ENCODE measurements at regions not wholly inside any gene's neighbourhood (a gene's known extent, or its start where the extent isn't known, plus 50 kb on each side); places are given as distances from the start of the nearest gene placed in this dataset.

DNA sequence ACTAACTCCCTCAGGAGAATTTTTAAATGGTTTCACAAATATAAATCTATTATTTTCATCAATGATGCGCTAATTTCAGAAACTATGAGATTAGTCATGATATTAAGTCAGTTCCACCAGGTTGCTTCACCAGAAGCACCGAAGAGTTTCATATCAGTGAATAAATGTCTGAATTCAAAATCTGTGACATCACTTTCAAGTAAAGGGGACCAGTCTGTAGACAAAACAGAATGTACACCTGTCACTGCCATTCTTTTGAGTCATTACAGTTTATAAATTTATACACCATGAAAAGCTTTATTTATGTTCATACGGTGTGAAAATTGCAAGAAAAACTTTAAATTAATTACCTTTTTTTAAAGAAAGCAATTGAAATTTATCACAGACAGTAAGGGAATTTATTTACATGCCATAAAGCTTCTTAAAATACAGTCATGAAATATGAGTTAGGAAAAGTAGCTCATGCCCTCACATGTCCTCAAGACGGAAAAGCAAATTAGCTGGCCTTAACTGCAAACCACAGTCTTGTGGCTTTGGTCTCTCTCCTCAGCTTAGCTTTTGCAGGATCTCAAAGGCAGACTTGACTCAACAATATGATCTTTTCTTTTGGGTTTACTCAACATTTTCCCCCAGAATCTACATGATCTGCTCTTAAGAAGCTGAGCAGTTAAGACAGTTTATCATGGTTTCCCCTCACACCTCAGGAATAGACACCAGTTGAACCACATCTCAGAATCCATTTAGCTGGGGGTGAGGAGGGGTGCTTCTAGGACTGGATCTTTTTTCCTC, 177.7 kb upstream of the MCHR2 start:
- TF ChIP-seq EP300 (IDR thresholded peaks at IDR 0.05) (no peak), POLR2AphosphoS5 (IDR thresholded peaks at IDR 0.05) (no peak), POLR2A (IDR thresholded peaks at IDR 0.05; ENCODE audit: low read depth) (no peak)
- no peaks in the 10 kb centered on the region for H3K9me3 ChIP-seq
- H3K4me1 ChIP-seq = peaks cover 6 to 16% (median 13%) of the 10 kb centered on the region in 4 donors
- H3K27ac ChIP-seq (replicated peaks in 1 of 4) = no peak overlapping the region
- no peaks in the 10 kb centered on the region for H3K36me3 ChIP-seq
- 70% methylated on average over 4 of the region's 4 CpGs for WGBS
- no peak overlapping the region for H3K4me3 ChIP-seq
- peaks cover 0 to 7% (median 0%) of the 10 kb centered on the region in 4 donors for H3K27me3 ChIP-seq
- DNase-seq (ENCODE audit: extremely low spot score) = no peak
- intact Hi-C loops (cut with DNase I) = no loop called here

GRCh38 chr6:100168148-100168547, 174.1 kb upstream of the MCHR2 start:
- Histone ChIP-seq H3K4me3 (no peak overlapping the region), H3K36me3 (no peaks in the 10 kb centered on the region), H3K27ac (replicated peaks in 1 of 4) (no peak overlapping the region), H3K4me1 (no peaks in the 10 kb centered on the region), H3K27me3 (peaks cover 0 to 15% (median 0%) of the 10 kb centered on the region in 4 donors), H3K9me3 (no peaks in the 10 kb centered on the region)
- no peak for TF ChIP-seq POLR2AphosphoS5 (IDR thresholded peaks at IDR 0.05)
- TF ChIP-seq POLR2A (IDR thresholded peaks at IDR 0.05; ENCODE audit: low read depth) = no peak
- TF ChIP-seq CTCF (IDR thresholded peaks at IDR 0.05) = no peak
- no peak for TF ChIP-seq EP300 (IDR thresholded peaks at IDR 0.05)
- intact Hi-C loops (cut with DNase I) = no loop called here
- DNase-seq (ENCODE audit: extremely low spot score) = no peak
- WGBS = 31% methylated on average over 3 of the region's 3 CpGs

DNA sequence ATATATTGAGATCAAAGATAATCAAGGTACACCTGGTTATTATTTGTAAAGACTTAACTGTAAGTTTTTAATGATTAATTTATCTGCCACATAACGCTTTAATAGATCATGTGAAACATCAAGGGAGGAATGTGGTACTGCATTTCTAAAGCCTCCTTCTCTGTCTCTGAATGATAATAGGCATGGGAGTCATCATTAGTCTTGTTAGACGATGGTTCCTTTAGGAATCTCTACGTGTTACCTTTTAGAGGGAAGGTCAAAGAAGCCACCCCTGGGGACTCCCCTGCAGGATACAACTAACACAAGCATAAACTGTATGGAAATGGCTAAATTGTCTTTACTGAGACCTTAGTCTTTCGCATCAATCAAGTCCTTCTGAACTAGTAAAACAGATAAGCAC, 173.6 kb upstream of the MCHR2 start:
- no peak for DNase-seq (ENCODE audit: extremely low spot score)
- TF ChIP-seq CTCF (IDR thresholded peaks at IDR 0.05) (no peak), POLR2AphosphoS5 (IDR thresholded peaks at IDR 0.05) (no peak), EP300 (IDR thresholded peaks at IDR 0.05) (no peak), POLR2A (IDR thresholded peaks at IDR 0.05; ENCODE audit: low read depth) (no peak)
- peaks cover 0 to 15% (median 0%) of the 10 kb centered on the region in 4 donors for H3K27me3 ChIP-seq
- H3K27ac ChIP-seq (replicated peaks in 1 of 4) = no peak overlapping the region
- no peak overlapping the region for H3K4me3 ChIP-seq
- no peaks in the 10 kb centered on the region for H3K36me3 ChIP-seq
- H3K4me1 ChIP-seq = no peaks in the 10 kb centered on the region
- intact Hi-C loops (cut with DNase I) = no loop called here
- WGBS = 30% methylated on average over 4 of the region's 4 CpGs
- H3K9me3 ChIP-seq = no peaks in the 10 kb centered on the region

- no peak overlapping the region for H3K27ac ChIP-seq (replicated peaks in 1 of 4)
- no peaks in the 10 kb centered on the region for H3K9me3 ChIP-seq
- no peaks in the 10 kb centered on the region for H3K4me1 ChIP-seq
- WGBS = 24% methylated on average over 2 of the region's 2 CpGs
- peaks cover 0 to 15% (median 0%) of the 10 kb centered on the region in 4 donors for H3K27me3 ChIP-seq
- DNase-seq (ENCODE audit: extremely low spot score) = no peak
- no peaks in the 10 kb centered on the region for H3K36me3 ChIP-seq
- TF ChIP-seq POLR2AphosphoS5 (IDR thresholded peaks at IDR 0.05) (no peak), POLR2A (IDR thresholded peaks at IDR 0.05; ENCODE audit: low read depth) (no peak), EP300 (IDR thresholded peaks at IDR 0.05) (no peak), CTCF (IDR thresholded peaks at IDR 0.05) (no peak)
- H3K4me3 ChIP-seq = no peak overlapping the region
- intact Hi-C loops (cut with DNase I) = no loop called here
These were observed 172.9 kb upstream of the MCHR2 start for GRCh38 chr6:100166956-100167355.

- no peaks in the 10 kb centered on the region for H3K36me3 ChIP-seq
- DNase-seq (ENCODE audit: extremely low spot score) = no peak
- no peaks in the 10 kb centered on the region for H3K4me1 ChIP-seq
- peaks cover 0 to 21% (median 0%) of the 10 kb centered on the region in 4 donors for H3K27me3 ChIP-seq
- no peak overlapping the region for H3K4me3 ChIP-seq
- H3K27ac ChIP-seq (replicated peaks in 1 of 4) = no peak overlapping the region
- TF ChIP-seq EP300 (IDR thresholded peaks at IDR 0.05) (no peak), POLR2A (IDR thresholded peaks at IDR 0.05; ENCODE audit: low read depth) (no peak), POLR2AphosphoS5 (IDR thresholded peaks at IDR 0.05) (no peak), CTCF (IDR thresholded peaks at IDR 0.05) (no peak)
- intact Hi-C loops (cut with DNase I) = no loop called here
- H3K9me3 ChIP-seq = no peaks in the 10 kb centered on the region
These were observed 171.4 kb upstream of the MCHR2 start for GRCh38 chr6:100165442-100165841.

Data from esophagus muscularis mucosa (tissue), 4 donors.